Endothelial cell of umbilical vein (primary cell): ENCODE measurements at regions not wholly inside any gene's neighbourhood (a gene's known extent, or its start where the extent isn't known, plus 50 kb on each side); places are given as distances from the start of the nearest gene placed in this dataset.

Experiments
- EZH2 ChIP-seq: IDR thresholded peaks from 2 replicates; pipeline ENCODE4 v1.6.1; 2012; ENCODE audit warnings: borderline replicate concordance, low read depth, mild to moderate bottlenecking, moderate library complexity, low read length, inconsistent platforms; ENCODE audit not compliant: severe bottlenecking
- FOS ChIP-seq: IDR thresholded peaks from 2 replicates; pipeline ENCODE4 v1.6.1; 2011; ENCODE audit warnings: mild to moderate bottlenecking, low read length, moderate library complexity, borderline replicate concordance; ENCODE audit not compliant: insufficient read depth
- GATA2 ChIP-seq: IDR thresholded peaks from 2 replicates; pipeline ENCODE4 v1.7.0; 2011; ENCODE audit warnings: low read depth, mild to moderate bottlenecking, moderate library complexity, mixed read lengths, low read length; ENCODE audit not compliant: insufficient read length, insufficient read depth
- JUN ChIP-seq: IDR thresholded peaks from 2 replicates; pipeline ENCODE4 v1.6.1; 2011; ENCODE audit warnings: borderline replicate concordance, low read depth; ENCODE audit not compliant: insufficient read length, insufficient read depth
- POLR2A ChIP-seq: IDR thresholded peaks from 2 replicates; pipeline ENCODE4 v1.6.1; 2012; ENCODE audit warnings: low read depth, mild to moderate bottlenecking, control low read depth, low read length
- POLR2AphosphoS5 ChIP-seq: IDR thresholded peaks from 2 replicates; pipeline ENCODE4 v1.6.1; 2012; ENCODE audit warnings: low read depth, mild to moderate bottlenecking, control low read depth, low read length, moderate library complexity; ENCODE audit not compliant: insufficient read depth
- TF ChIP-seq, protein P1 (sequence below), 2 donors: IDR thresholded peaks; 1 replicate in 1 of 2; 2 replicates in 1 of 2; pipeline ENCODE4 v1.5.1; 2011; ENCODE audit warnings: low read length in 2 of 2, mild to moderate bottlenecking in 2 of 2, moderate library complexity in 2 of 2, control low read depth in 1 of 2, inconsistent platforms in 1 of 2, low read depth in 1 of 2; ENCODE audit not compliant: insufficient read depth in 1 of 2; ENCODE audit errors: extremely low read depth in 1 of 2
- TF ChIP-seq, protein P2 (sequence below): IDR thresholded peaks from 2 replicates; pipeline ENCODE4 v1.6.1; 2011; ENCODE audit not compliant: insufficient read depth, insufficient read length

DNA sequence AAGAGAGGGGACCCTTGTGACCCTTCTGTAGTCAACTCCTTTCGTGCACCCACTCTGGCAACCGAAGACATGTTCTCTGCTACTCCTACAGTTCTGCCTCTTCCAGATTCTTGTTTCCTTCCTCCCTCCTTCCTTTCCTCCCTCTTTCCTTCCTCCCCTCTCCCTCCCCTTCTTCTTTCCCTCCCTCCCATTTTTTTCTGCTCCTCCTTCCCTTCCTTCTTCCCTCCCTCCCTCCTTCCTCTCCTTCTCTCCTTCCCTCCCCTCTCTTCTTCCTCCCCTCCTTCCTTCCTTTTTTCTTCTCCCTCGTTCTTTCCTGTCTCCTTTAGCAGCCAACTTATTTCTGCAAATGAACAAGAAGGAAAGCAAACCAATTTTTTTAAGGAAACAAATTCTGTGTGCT lies 111.5 kb downstream of the NPTX2 start:
- TF ChIP-seq POLR2A (no peak), EZH2 (no peak), POLR2AphosphoS5 (no peak), GATA2 (no peak), FOS (no peak), JUN (no peak)
- TF ChIP-seq, protein P1, sequence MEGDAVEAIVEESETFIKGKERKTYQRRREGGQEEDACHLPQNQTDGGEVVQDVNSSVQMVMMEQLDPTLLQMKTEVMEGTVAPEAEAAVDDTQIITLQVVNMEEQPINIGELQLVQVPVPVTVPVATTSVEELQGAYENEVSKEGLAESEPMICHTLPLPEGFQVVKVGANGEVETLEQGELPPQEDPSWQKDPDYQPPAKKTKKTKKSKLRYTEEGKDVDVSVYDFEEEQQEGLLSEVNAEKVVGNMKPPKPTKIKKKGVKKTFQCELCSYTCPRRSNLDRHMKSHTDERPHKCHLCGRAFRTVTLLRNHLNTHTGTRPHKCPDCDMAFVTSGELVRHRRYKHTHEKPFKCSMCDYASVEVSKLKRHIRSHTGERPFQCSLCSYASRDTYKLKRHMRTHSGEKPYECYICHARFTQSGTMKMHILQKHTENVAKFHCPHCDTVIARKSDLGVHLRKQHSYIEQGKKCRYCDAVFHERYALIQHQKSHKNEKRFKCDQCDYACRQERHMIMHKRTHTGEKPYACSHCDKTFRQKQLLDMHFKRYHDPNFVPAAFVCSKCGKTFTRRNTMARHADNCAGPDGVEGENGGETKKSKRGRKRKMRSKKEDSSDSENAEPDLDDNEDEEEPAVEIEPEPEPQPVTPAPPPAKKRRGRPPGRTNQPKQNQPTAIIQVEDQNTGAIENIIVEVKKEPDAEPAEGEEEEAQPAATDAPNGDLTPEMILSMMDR (IDR thresholded peaks at IDR 0.05; ENCODE audit: extremely low read depth in 1 of 2, insufficient read depth in 1 of 2, low read depth in 1 of 2, low read length in 2 of 2): no peak
- TF ChIP-seq, protein P2, sequence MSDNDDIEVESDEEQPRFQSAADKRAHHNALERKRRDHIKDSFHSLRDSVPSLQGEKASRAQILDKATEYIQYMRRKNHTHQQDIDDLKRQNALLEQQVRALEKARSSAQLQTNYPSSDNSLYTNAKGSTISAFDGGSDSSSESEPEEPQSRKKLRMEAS: no peak
